ENCODE measurements at regions not wholly inside any gene's neighbourhood (a gene's known extent, or its start where the extent isn't known, plus 50 kb on each side); places are given as distances from the start of the nearest gene placed in this dataset.

GRCh38 chr1:63046539-63046938 lies 262.6 kb downstream of the ATG4C start:
- Histone ChIP-seq H3K4me3 (ENCODE audit: low read length in 2 of 2) (no peak overlapping the region), H3K4me1 (ENCODE audit: control insufficient read depth in 2 of 2, insufficient read depth in 2 of 2, low read length in 2 of 2) (no peaks in the 10 kb centered on the region), H3K36me3 (ENCODE audit: control insufficient read depth in 2 of 2, insufficient read depth in 2 of 2, low read length in 1 of 2) (no peaks in the 10 kb centered on the region), H3K27me3 (ENCODE audit: control insufficient read depth in 2 of 2, insufficient read depth in 1 of 2, low read length in 1 of 2) (no peaks in the 10 kb centered on the region), H3K9me3 (ENCODE audit: control insufficient read depth in 2 of 2, insufficient read depth in 1 of 2, low read length in 1 of 2) (no peaks in the 10 kb centered on the region), H3K27ac (ENCODE audit: low read depth in 1 of 2, low read length in 1 of 2) (no peak overlapping the region)
- no peak for DNase-seq (ENCODE audit: low read depth in 6 of 9, low spot score in 9 of 9)
- 92% methylated on average over 2 of the region's 2 CpGs for WGBS

GRCh38 chr1:63049135-63049534 lies 265.2 kb downstream of the ATG4C start:
- H3K4me3 ChIP-seq (ENCODE audit: low read length in 2 of 2): no peak overlapping the region
- no peaks in the 10 kb centered on the region for H3K27me3 ChIP-seq (ENCODE audit: control insufficient read depth in 2 of 2, insufficient read depth in 1 of 2, low read length in 1 of 2)
- WGBS: 81% methylated on average over 2 of the region's 2 CpGs
- no peaks in the 10 kb centered on the region for H3K9me3 ChIP-seq (ENCODE audit: control insufficient read depth in 2 of 2, insufficient read depth in 1 of 2, low read length in 1 of 2)
- H3K36me3 ChIP-seq (ENCODE audit: control insufficient read depth in 2 of 2, insufficient read depth in 2 of 2, low read length in 1 of 2): no peaks in the 10 kb centered on the region
- H3K4me1 ChIP-seq (ENCODE audit: control insufficient read depth in 2 of 2, insufficient read depth in 2 of 2, low read length in 2 of 2): no peaks in the 10 kb centered on the region
- no peak overlapping the region for H3K27ac ChIP-seq (ENCODE audit: low read depth in 1 of 2, low read length in 1 of 2)
- DNase-seq (ENCODE audit: low read depth in 6 of 9, low spot score in 9 of 9): no peak

- 86% methylated on average over 5 of the region's 5 CpGs for WGBS
- Histone ChIP-seq H3K4me3 (ENCODE audit: low read length in 2 of 2) (no peak overlapping the region), H3K36me3 (ENCODE audit: control insufficient read depth in 2 of 2, insufficient read depth in 2 of 2, low read length in 1 of 2) (no peaks in the 10 kb centered on the region), H3K4me1 (ENCODE audit: control insufficient read depth in 2 of 2, insufficient read depth in 2 of 2, low read length in 2 of 2) (no peaks in the 10 kb centered on the region), H3K27me3 (ENCODE audit: control insufficient read depth in 2 of 2, insufficient read depth in 1 of 2, low read length in 1 of 2) (no peaks in the 10 kb centered on the region), H3K9me3 (ENCODE audit: control insufficient read depth in 2 of 2, insufficient read depth in 1 of 2, low read length in 1 of 2) (no peaks in the 10 kb centered on the region), H3K27ac (ENCODE audit: low read depth in 1 of 2, low read length in 1 of 2) (no peak overlapping the region)
- DNase-seq (ENCODE audit: low read depth in 6 of 9, low spot score in 9 of 9): no peak
These were observed 267.4 kb downstream of the ATG4C start for GRCh38 chr1:63051356-63051755.

GRCh38 chr1:63051886-63052285 lies 268.0 kb downstream of the ATG4C start:
- Histone ChIP-seq H3K27me3 (ENCODE audit: control insufficient read depth in 2 of 2, insufficient read depth in 1 of 2, low read length in 1 of 2) (no peaks in the 10 kb centered on the region), H3K4me3 (ENCODE audit: low read length in 2 of 2) (no peak overlapping the region), H3K36me3 (ENCODE audit: control insufficient read depth in 2 of 2, insufficient read depth in 2 of 2, low read length in 1 of 2) (no peaks in the 10 kb centered on the region), H3K27ac (ENCODE audit: low read depth in 1 of 2, low read length in 1 of 2) (no peak overlapping the region), H3K4me1 (ENCODE audit: control insufficient read depth in 2 of 2, insufficient read depth in 2 of 2, low read length in 2 of 2) (no peaks in the 10 kb centered on the region), H3K9me3 (ENCODE audit: control insufficient read depth in 2 of 2, insufficient read depth in 1 of 2, low read length in 1 of 2) (no peaks in the 10 kb centered on the region)
- 94% methylated on average over 6 of the region's 6 CpGs for WGBS
- no peak for DNase-seq (ENCODE audit: low read depth in 6 of 9, low spot score in 9 of 9)

GRCh38 chr1:63054184-63054583 lies 268.2 kb upstream of the FOXD3 start:
- H3K27ac ChIP-seq (ENCODE audit: low read depth in 1 of 2, low read length in 1 of 2): no peak overlapping the region
- no peaks in the 10 kb centered on the region for H3K27me3 ChIP-seq (ENCODE audit: control insufficient read depth in 2 of 2, insufficient read depth in 1 of 2, low read length in 1 of 2)
- no peaks in the 10 kb centered on the region for H3K4me1 ChIP-seq (ENCODE audit: control insufficient read depth in 2 of 2, insufficient read depth in 2 of 2, low read length in 2 of 2)
- no peaks in the 10 kb centered on the region for H3K36me3 ChIP-seq (ENCODE audit: control insufficient read depth in 2 of 2, insufficient read depth in 2 of 2, low read length in 1 of 2)
- H3K9me3 ChIP-seq (ENCODE audit: control insufficient read depth in 2 of 2, insufficient read depth in 1 of 2, low read length in 1 of 2): no peaks in the 10 kb centered on the region
- DNase-seq (ENCODE audit: low read depth in 6 of 9, low spot score in 9 of 9): no peak
- no peak overlapping the region for H3K4me3 ChIP-seq (ENCODE audit: low read length in 2 of 2)
- WGBS: 89% methylated on average over 4 of the region's 4 CpGs

GRCh38 chr1:63063367-63063766 lies 259.0 kb upstream of the FOXD3 start:
- H3K4me3 ChIP-seq (ENCODE audit: low read length in 2 of 2): no peak overlapping the region
- H3K27ac ChIP-seq (ENCODE audit: low read depth in 1 of 2, low read length in 1 of 2): no peak overlapping the region
- no peaks in the 10 kb centered on the region for H3K4me1 ChIP-seq (ENCODE audit: control insufficient read depth in 2 of 2, insufficient read depth in 2 of 2, low read length in 2 of 2)
- DNase-seq (ENCODE audit: low read depth in 6 of 9, low spot score in 9 of 9): no peak
- H3K27me3 ChIP-seq (ENCODE audit: control insufficient read depth in 2 of 2, insufficient read depth in 1 of 2, low read length in 1 of 2): peaks cover 0 to 3% of the 10 kb centered on the region in 2 donors
- no peaks in the 10 kb centered on the region for H3K36me3 ChIP-seq (ENCODE audit: control insufficient read depth in 2 of 2, insufficient read depth in 2 of 2, low read length in 1 of 2)
- no peaks in the 10 kb centered on the region for H3K9me3 ChIP-seq (ENCODE audit: control insufficient read depth in 2 of 2, insufficient read depth in 1 of 2, low read length in 1 of 2)
- 78% methylated on average over 3 of the region's 3 CpGs for WGBS

- Histone ChIP-seq H3K36me3 (ENCODE audit: control insufficient read depth in 2 of 2, insufficient read depth in 2 of 2, low read length in 1 of 2) (no peaks in the 10 kb centered on the region), H3K27me3 (ENCODE audit: control insufficient read depth in 2 of 2, insufficient read depth in 1 of 2, low read length in 1 of 2) (peaks cover 0 to 3% of the 10 kb centered on the region in 2 donors), H3K27ac (ENCODE audit: low read depth in 1 of 2, low read length in 1 of 2) (no peak overlapping the region), H3K9me3 (ENCODE audit: control insufficient read depth in 2 of 2, insufficient read depth in 1 of 2, low read length in 1 of 2) (no peaks in the 10 kb centered on the region), H3K4me1 (ENCODE audit: control insufficient read depth in 2 of 2, insufficient read depth in 2 of 2, low read length in 2 of 2) (no peaks in the 10 kb centered on the region), H3K4me3 (ENCODE audit: low read length in 2 of 2) (no peak overlapping the region)
- 96% methylated on average over 4 of the region's 4 CpGs for WGBS
- DNase-seq (ENCODE audit: low read depth in 6 of 9, low spot score in 9 of 9): no peak
These were observed 258.2 kb upstream of the FOXD3 start for GRCh38 chr1:63064135-63064534.

- no peaks in the 10 kb centered on the region for H3K4me1 ChIP-seq (ENCODE audit: control insufficient read depth in 2 of 2, insufficient read depth in 2 of 2, low read length in 2 of 2)
- no peak overlapping the region for H3K27ac ChIP-seq (ENCODE audit: low read depth in 1 of 2, low read length in 1 of 2)
- no peak overlapping the region for H3K4me3 ChIP-seq (ENCODE audit: low read length in 2 of 2)
- no peaks in the 10 kb centered on the region for H3K36me3 ChIP-seq (ENCODE audit: control insufficient read depth in 2 of 2, insufficient read depth in 2 of 2, low read length in 1 of 2)
- no peaks in the 10 kb centered on the region for H3K9me3 ChIP-seq (ENCODE audit: control insufficient read depth in 2 of 2, insufficient read depth in 1 of 2, low read length in 1 of 2)
- no peak for DNase-seq (ENCODE audit: low read depth in 6 of 9, low spot score in 9 of 9)
- H3K27me3 ChIP-seq (ENCODE audit: control insufficient read depth in 2 of 2, insufficient read depth in 1 of 2, low read length in 1 of 2): peaks cover 8 to 22% of the 10 kb centered on the region in 2 donors
- WGBS: 93% methylated on average over 7 of the region's 7 CpGs
These were observed 253.7 kb upstream of the FOXD3 start for GRCh38 chr1:63068626-63069025.

- Histone ChIP-seq H3K36me3 (ENCODE audit: control insufficient read depth in 2 of 2, insufficient read depth in 2 of 2, low read length in 1 of 2) (no peaks in the 10 kb centered on the region), H3K27me3 (ENCODE audit: control insufficient read depth in 2 of 2, insufficient read depth in 1 of 2, low read length in 1 of 2) (peaks cover 12 to 27% of the 10 kb centered on the region in 2 donors), H3K4me3 (ENCODE audit: low read length in 2 of 2) (no peak overlapping the region), H3K9me3 (ENCODE audit: control insufficient read depth in 2 of 2, insufficient read depth in 1 of 2, low read length in 1 of 2) (no peaks in the 10 kb centered on the region), H3K4me1 (ENCODE audit: control insufficient read depth in 2 of 2, insufficient read depth in 2 of 2, low read length in 2 of 2) (peaks cover 0 to 4% of the 10 kb centered on the region in 2 donors), H3K27ac (ENCODE audit: low read depth in 1 of 2, low read length in 1 of 2) (no peak overlapping the region)
- whole genome bisulfite sequencing: 94% methylated on average over 6 of the region's 6 CpGs
- DNase-seq (ENCODE audit: low read depth in 6 of 9, low spot score in 9 of 9): no peak
These were observed 253.2 kb upstream of the FOXD3 start for GRCh38 chr1:63069214-63069613.
